A673 (cell line): ENCODE measurements at regions not wholly inside any gene's neighbourhood (a gene's known extent, or its start where the extent isn't known, plus 50 kb on each side); places are given as distances from the start of the nearest gene placed in this dataset.

ENCODE experiments used
- CTCF ChIP-seq: fragments of 300-800, 200-600 bp; sonication (generic); conservative IDR thresholded peaks from 2 replicates; pipeline ENCODE4 v1.5.1; 2017; ENCODE audit warnings: low read depth, mild to moderate bottlenecking, antibody characterized with exemption, low read length, moderate library complexity, mixed read lengths
- EZH2 ChIP-seq: fragments of 200-600 bp; sonication (generic); IDR thresholded peaks from 2 replicates; pipeline ENCODE4 v1.6.1; 2017; ENCODE audit warnings: borderline replicate concordance, low read depth, mild to moderate bottlenecking, mixed read lengths, antibody characterized with exemption, low read length; ENCODE audit not compliant: poor library complexity, severe bottlenecking

DNA sequence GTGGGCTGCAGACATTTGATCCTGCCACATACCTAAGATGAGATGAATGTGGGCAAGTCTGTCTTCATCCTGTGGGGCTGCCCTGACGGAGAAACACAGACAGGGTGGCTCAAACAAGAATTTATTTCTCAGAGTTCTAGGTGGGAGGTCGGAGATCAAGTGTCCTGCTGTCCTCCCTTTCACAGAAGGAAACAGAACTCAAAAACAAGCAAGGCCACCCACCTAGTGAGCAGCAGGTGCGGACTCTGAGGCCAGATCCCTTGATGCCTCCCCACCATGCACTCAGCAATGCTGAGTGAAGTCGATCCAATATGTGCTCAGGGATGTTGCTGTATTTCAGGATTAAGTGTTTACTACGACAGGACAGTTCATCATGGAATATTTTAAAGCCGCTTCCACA is 63.0 kb upstream of the SNTG2 start:
- TF ChIP-seq CTCF (no peak), EZH2 (no peak)
